GM12878 (cell line): ENCODE measurements at regions not wholly inside any gene's neighbourhood (a gene's known extent, or its start where the extent isn't known, plus 50 kb on each side); places are given as distances from the start of the nearest gene placed in this dataset.

Source experiments
- ATAC-seq: fragments of 200-7000 bp; cut with Tn5 transposase; 3 replicates; pipeline ENCODE4 v1.9.1; 2020; ENCODE audit warnings: mild to moderate bottlenecking, moderate library complexity
- BruUV-seq: library from RNA; stranded (reverse); fragments of 400-500 nt; replicated peaks from 2 replicates; lab custom pipeline; 2021; lab: Mats Ljungman, UMichigan
- CTCF ChIA-PET: fragments of 300-600 bp; sonication (Branson Sonifier 250); formaldehyde crosslinking; extraction: SDS; loops from one replicate; lab custom pipeline; 2021; ENCODE audit warnings: inconsistent platforms; lab: Yijun Ruan, JAX
- POLR2A ChIA-PET: fragments of 350-600 bp; formaldehyde crosslinking; extraction: SDS; loops from one replicate; lab custom pipeline; 2021; ENCODE audit warnings: inconsistent platforms; lab: Charles Lee
- RAD21 ChIA-PET: fragments of 300-600 bp; sonication (Branson Sonifier 250); formaldehyde crosslinking; loops from one replicate; lab custom pipeline; 2023; ENCODE audit warnings: antibody characterized with exemption; ENCODE audit not compliant: unreplicated experiment; lab: Charles Lee
- SMC1A ChIA-PET: fragments of 300-600 bp; sonication (Branson Sonifier 250); formaldehyde crosslinking; loops from one replicate; lab custom pipeline; 2023; ENCODE audit not compliant: unreplicated experiment, uncharacterized antibody; lab: Charles Lee
- DNase-seq: peaks from one replicate; pipeline ENCODE4 v3.0.0-alpha.2; 2011; ENCODE audit warnings: low read depth, low spot score
- FAIRE-seq: peaks from 3 replicates; lab custom pipeline; 2011; peaks lifted over from hg19 to GRCh38; lab: Jason Lieb, UNC
- H2AFZ ChIP-seq: 2 replicates; pipeline ENCODE4 v1.6.0; 2011; ENCODE audit warnings: low read depth, low read length, control low read depth; ENCODE audit not compliant: control insufficient read depth
- H3K27ac ChIP-seq: 2 replicates; pipeline ENCODE4 v1.5.1; 2011; ENCODE audit warnings: control low read depth; ENCODE audit not compliant: control insufficient read depth, insufficient read depth
- H3K27me3 ChIP-seq, 2 experiments: replicated peaks in 1 of 2; 2 replicates each; pipeline versions ENCODE4 v1.6.0 to v1.6.1; 2011; ENCODE audit warnings: low read length in 1 of 2; ENCODE audit not compliant: control insufficient read depth in 2 of 2, insufficient read depth in 2 of 2
- H3K36me3 ChIP-seq, 2 experiments: 2 replicates each; pipeline ENCODE4 v1.5.1; 2011; ENCODE audit warnings: low read length in 1 of 2; ENCODE audit not compliant: control insufficient read depth in 2 of 2, insufficient read depth in 2 of 2
- H3K4me1 ChIP-seq: 2 replicates; pipeline ENCODE4 v1.6.1; 2011; ENCODE audit warnings: mild to moderate bottlenecking, low read length, moderate library complexity, mixed read lengths; ENCODE audit not compliant: control insufficient read depth, insufficient read depth
- H3K4me2 ChIP-seq: 2 replicates; pipeline ENCODE4 v1.6.0; 2011; ENCODE audit warnings: control low read depth; ENCODE audit not compliant: control insufficient read depth, insufficient read depth
- H3K4me3 ChIP-seq: fragments of 200-600 bp; sonication (generic); 2 replicates; pipeline ENCODE4 v1.5.1; 2016
- H3K79me2 ChIP-seq: 2 replicates; pipeline ENCODE4 v1.6.0; 2011; ENCODE audit warnings: low read length; ENCODE audit not compliant: control insufficient read depth, insufficient read depth
- H3K9ac ChIP-seq: 2 replicates; pipeline ENCODE4 v1.8.0; 2011; ENCODE audit warnings: low read length, control low read depth, mixed read lengths; ENCODE audit not compliant: control insufficient read depth, insufficient read depth
- H3K9me3 ChIP-seq: replicated peaks from 3 replicates; pipeline ENCODE4 v1.5.1; 2011; ENCODE audit warnings: mild to moderate bottlenecking, low read length; ENCODE audit not compliant: control insufficient read depth, insufficient read depth
- H4K20me1 ChIP-seq: 2 replicates; pipeline ENCODE4 v1.6.0; 2011; ENCODE audit not compliant: control insufficient read depth, insufficient read depth
- BHLHE40 ChIP-seq, 2 experiments: fragments of 450-650 bp in 1 of 2; IDR thresholded peaks; 2 replicates each; pipeline ENCODE4 v1.6.1; 2011 to 2017; ENCODE audit warnings: low read depth in 2 of 2, borderline replicate concordance in 1 of 2, improper control_type of control experiment in 1 of 2, low read length in 1 of 2, mild to moderate bottlenecking in 1 of 2
- HDAC2 ChIP-seq: fragments of 200-600 bp; sonication (generic); IDR thresholded peaks from 2 replicates; pipeline ENCODE4 v1.6.1; 2017
- IRF4 ChIP-seq: IDR thresholded peaks from 2 replicates; pipeline ENCODE4 v1.6.1; 2011; ENCODE audit warnings: low read depth, low read length
- NFYB ChIP-seq: IDR thresholded peaks from 2 replicates; pipeline ENCODE4 v1.6.1; 2011; ENCODE audit warnings: low read depth, mild to moderate bottlenecking, low read length, improper control_type of control experiment, moderate library complexity; ENCODE audit not compliant: insufficient read depth
- TCF7 ChIP-seq: IDR thresholded peaks from 2 replicates; pipeline ENCODE4 v1.6.1; 2014; ENCODE audit warnings: antibody characterized with exemption, borderline replicate concordance
- ZNF384 ChIP-seq: IDR thresholded peaks from 2 replicates; pipeline ENCODE4 v1.6.1; 2012; ENCODE audit warnings: low read depth, mild to moderate bottlenecking, low read length, improper control_type of control experiment, borderline replicate concordance
- ZNF622 ChIP-seq: fragments of 450-650 bp; IDR thresholded peaks from 2 replicates; pipeline ENCODE4 v1.6.1; 2017; ENCODE audit warnings: mild to moderate bottlenecking, inconsistent platforms
- WGBS: methylation state at CpG from one replicate; pipeline ENCODE4 v1.1.6; 2016; ENCODE audit warnings: low lambda C conversion rate; ENCODE audit not compliant: insufficient replicate concordance, insufficient coverage; ENCODE audit errors: missing lambda C conversion rate; 5-methylcytosine and 5-hydroxymethylcytosine counted together
- in situ Hi-C: fragments of 300-500 bp; cut with MboI; formaldehyde crosslinking; loops from 9 replicates; pipeline ENCODE4 v1.14.3; 2018; ENCODE audit warnings: mixed read lengths
- intact Hi-C: fragments of 100-400 bp; cut with micrococcal nuclease; formaldehyde crosslinking; loops from one replicate; pipeline ENCODE4 v1.14.2; 2022; ENCODE audit not compliant: unreplicated experiment

GRCh38 chr2:236639461-236640235 lies 70.0 kb downstream of the ACKR3 start:
- ATAC-seq (no peak), FAIRE-seq (no peak), DNase-seq (no peak)
- no peaks in the 10 kb centered on the region for H3K79me2 ChIP-seq
- no peaks in the 10 kb centered on the region; the same call in 1 of the 2 replicates for H3K4me1 ChIP-seq
- H3K27me3 ChIP-seq = 0 out of 4 replicates have a peak, but pooled peaks cover 0 to 1% of the 10 kb centered on the region in 2 experiments
- no peaks in the 10 kb centered on the region; the same call in 1 of the 3 replicates for H3K9me3 ChIP-seq
- in situ Hi-C loops (no loop called here), intact Hi-C loops (no loop called here)
- no peak overlapping the region for H3K4me3 ChIP-seq
- 6% methylated on average over 7 of the region's 7 CpGs for WGBS
- no peak overlapping the region for H3K4me2 ChIP-seq
- H3K36me3 ChIP-seq = no peaks in the 10 kb centered on the region
- H2AFZ ChIP-seq = no peak overlapping the region
- H3K27ac ChIP-seq = no peak overlapping the region
- POLR2A ChIA-PET = no interaction called here
- CTCF ChIA-PET = no interaction called here
- H4K20me1 ChIP-seq = no peaks in the 10 kb centered on the region
- SMC1A ChIA-PET = no interaction called here
- no peak overlapping the region for H3K9ac ChIP-seq
- RAD21 ChIA-PET = no interaction called here
- no peak for TF ChIP-seq ZNF384
- no peak for TF ChIP-seq BHLHE40 (IDR thresholded peaks at IDR 0.05; ENCODE audit: borderline replicate concordance in 1 of 2, low read depth in 2 of 2, low read length in 1 of 2)
- TF ChIP-seq ZNF622 = no peak
- no peak for TF ChIP-seq NFYB
- TF ChIP-seq HDAC2 = no peak
- no peak for TF ChIP-seq TCF7
- no peak for TF ChIP-seq IRF4
- BruUV-seq = no TSS peak
